Putamen (tissue), 1 donor: ENCODE measurements at regions not wholly inside any gene's neighbourhood (a gene's known extent, or its start where the extent isn't known, plus 50 kb on each side); places are given as distances from the start of the nearest gene placed in this dataset.

Source experiments
- DNase-seq: peaks from one replicate; pipeline ENCODE4 v3.0.0-alpha.2; 2016; ENCODE audit warnings: low spot score

- no peak for DNase-seq
These were observed 136.1 kb upstream of the SNX19 start for GRCh38 chr11:131052367-131052766.

GRCh38 chr11:131056036-131056435 lies 139.8 kb upstream of the SNX19 start:
- DNase-seq: no peak

- no peak for DNase-seq
These were observed 147.4 kb upstream of the SNX19 start for GRCh38 chr11:131063638-131064037.

- peak; percentile 63 for DNase-seq
These were observed 148.2 kb upstream of the SNX19 start for GRCh38 chr11:131064373-131064991.

GRCh38 chr11:131065435-131066413 lies 149.4 kb upstream of the SNX19 start:
- DNase-seq: no peak

- no peak for DNase-seq
These were observed 150.3 kb upstream of the SNX19 start for GRCh38 chr11:131066551-131066950.

GRCh38 chr11:131070365-131070764 lies 154.1 kb upstream of the SNX19 start:
- no peak for DNase-seq

GRCh38 chr11:131073167-131073566 lies 156.9 kb upstream of the SNX19 start:
- no peak for DNase-seq

- no peak for DNase-seq
These were observed 158.3 kb upstream of the SNX19 start for GRCh38 chr11:131074573-131074972.

GRCh38 chr11:131077340-131077739 lies 161.1 kb upstream of the SNX19 start:
- no peak for DNase-seq

GRCh38 chr11:131079036-131079435 lies 162.8 kb upstream of the SNX19 start:
- DNase-seq: no peak

- no peak for DNase-seq
These were observed 173.5 kb upstream of the SNX19 start for GRCh38 chr11:131089727-131090245.

- no peak for DNase-seq
These were observed 176.2 kb upstream of the SNX19 start for GRCh38 chr11:131092469-131092868.

- DNase-seq: no peak
These were observed 178.5 kb upstream of the SNX19 start for GRCh38 chr11:131094827-131095226.

GRCh38 chr11:131095511-131096185 lies 179.4 kb upstream of the SNX19 start:
- no peak for DNase-seq

- DNase-seq: no peak
These were observed 182.7 kb upstream of the SNX19 start for GRCh38 chr11:131099013-131099412.

GRCh38 chr11:131099746-131100145 lies 183.5 kb upstream of the SNX19 start:
- DNase-seq: peak; percentile 38

GRCh38 chr11:131108760-131109159 lies 192.5 kb upstream of the SNX19 start:
- peak; percentile 7 for DNase-seq

GRCh38 chr11:131109257-131109656 lies 193.0 kb upstream of the SNX19 start:
- DNase-seq: peak; percentile 30

GRCh38 chr11:131109790-131110189 lies 193.5 kb upstream of the SNX19 start:
- no peak for DNase-seq

- no peak for DNase-seq
These were observed 195.5 kb upstream of the SNX19 start for GRCh38 chr11:131111775-131112174.

- no peak for DNase-seq
These were observed 202.0 kb upstream of the SNX19 start for GRCh38 chr11:131118247-131118646.
